ENCODE measurements at regions not wholly inside any gene's neighbourhood (a gene's known extent, or its start where the extent isn't known, plus 50 kb on each side); places are given as distances from the start of the nearest gene placed in this dataset.
"Not testable (repeated sequence)": the region's sequence is repeated elsewhere in the genome, so short reads cannot be mapped to it uniquely, and the experiment has no call there.

DNA sequence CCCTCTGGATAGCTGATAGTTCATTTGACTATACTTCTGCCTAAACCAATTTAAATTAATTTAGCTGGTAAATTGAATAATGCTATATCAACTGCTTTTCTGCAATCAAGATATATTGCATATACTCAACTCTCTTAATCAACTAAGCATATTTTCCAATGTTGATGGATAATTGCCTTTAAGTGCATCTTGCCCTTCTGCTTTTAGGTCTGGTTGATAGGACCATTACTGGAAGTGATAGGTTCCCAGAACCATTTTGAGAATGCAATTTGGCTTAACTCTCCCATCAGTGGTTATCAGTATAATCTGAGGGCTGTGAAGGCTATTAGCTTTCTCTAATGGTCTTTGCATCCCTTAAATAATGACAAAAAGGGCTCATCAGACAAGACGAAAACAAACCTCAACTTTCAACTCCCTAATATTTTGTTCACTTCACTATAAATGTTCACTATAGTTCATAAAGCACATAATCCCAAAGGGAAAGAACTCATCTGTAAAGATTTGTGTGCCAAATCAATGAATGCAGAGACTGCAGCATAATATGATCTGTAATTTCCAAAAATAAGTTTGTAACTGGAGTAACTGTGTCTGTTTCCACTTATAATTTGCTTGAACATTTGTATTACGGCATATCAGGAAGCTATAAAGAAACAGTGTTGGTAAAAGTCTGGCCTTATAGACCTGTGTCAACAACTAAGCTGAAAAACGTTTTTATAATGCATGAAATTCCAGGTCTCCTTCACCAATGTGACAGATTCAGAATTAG lies 273.6 kb downstream of the FBXO8 start:
- FAIRE-seq: no peak

DNA sequence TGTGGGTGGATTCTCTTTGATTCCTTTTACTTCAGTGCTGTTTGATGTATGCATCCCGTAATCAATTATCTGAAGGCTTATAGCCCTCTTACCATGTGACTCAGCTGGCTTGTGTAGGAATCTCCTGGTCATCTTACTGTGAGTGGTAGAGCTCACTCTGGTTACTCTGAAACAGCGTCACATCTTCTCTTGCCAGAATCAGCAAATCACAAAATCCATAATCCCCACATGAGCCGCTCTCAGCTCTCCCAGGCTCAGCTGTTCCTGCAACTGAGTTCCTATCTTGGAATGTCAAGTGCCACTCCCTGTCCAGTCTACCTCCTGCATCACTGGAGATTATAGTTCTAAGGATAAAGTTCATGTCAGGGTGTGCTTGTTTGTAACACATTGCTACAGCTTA lies 278.0 kb downstream of the FBXO8 start:
- no peak for FAIRE-seq

DNA sequence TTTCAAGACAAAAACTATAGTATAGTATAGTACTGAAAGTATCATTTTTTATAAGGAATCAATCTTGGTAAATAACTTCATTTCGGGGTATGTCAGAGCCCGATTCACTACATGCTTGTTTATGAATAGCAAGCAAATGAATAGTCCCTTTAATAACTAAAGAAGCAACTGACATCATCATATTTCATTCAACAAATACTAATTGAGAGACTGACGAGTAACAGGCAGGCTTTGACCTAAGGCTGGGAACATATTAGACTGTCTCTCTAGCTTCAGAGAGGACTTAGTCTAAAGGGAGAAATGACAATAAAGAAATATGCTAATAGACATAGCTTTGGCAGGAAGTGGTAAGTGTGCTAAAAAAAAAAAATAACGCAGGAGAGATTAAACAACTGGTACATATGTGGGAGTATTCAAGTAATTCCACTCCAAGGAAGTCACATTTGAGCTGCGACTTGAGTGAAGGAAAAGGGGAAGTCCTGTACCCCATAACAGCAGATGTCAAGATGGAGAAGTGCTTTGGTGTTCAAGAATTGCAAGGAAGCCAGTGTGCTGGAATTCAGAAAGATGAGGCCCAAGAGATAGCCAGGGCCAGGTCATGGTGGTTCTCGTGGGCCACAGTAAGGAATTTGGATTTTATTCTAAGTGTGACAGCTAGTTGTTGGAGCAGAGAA lies 284.9 kb downstream of the FBXO8 start:
- no peak for FAIRE-seq

DNA sequence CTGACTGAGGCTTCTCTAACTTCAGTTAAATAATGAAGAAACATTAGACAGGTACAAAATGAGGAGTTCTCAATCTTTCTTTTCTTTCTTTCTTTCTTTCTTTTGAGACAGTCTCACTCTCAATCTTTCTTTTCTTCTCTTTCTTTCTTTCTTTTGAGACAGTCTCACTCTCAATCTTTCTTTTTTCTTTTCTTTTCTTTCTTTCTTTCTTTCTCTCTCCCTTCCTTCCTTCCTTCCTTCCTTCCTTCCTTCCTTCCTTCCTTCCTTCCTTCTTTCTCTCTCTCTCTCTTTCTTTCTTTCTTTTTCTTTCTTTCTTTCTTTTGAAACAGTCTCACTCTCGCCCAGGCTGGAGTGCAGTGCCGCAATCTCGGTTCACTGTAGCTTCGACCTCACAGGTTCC lies 287.7 kb downstream of the FBXO8 start:
- FAIRE-seq: not testable (repeated sequence)

DNA sequence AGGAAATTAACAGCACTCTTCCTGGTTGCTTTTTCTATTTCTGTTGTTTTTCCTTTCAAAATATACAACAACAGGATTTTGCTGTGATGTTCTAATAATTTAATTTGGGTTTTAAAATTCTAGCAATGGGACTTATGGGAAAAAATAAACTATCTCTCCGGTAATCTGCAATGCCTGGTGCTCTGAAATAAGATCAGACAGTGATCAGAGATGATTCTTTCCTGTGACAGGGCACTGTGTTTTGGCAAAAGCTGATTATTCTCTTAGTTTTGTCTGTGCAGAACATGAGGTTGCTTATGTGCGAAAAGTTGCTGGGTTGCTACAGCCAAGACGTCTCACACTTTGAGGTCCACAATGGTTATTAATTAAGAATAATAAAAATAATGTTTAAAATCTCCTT lies 291.7 kb downstream of the FBXO8 start:
- no peak for FAIRE-seq

DNA sequence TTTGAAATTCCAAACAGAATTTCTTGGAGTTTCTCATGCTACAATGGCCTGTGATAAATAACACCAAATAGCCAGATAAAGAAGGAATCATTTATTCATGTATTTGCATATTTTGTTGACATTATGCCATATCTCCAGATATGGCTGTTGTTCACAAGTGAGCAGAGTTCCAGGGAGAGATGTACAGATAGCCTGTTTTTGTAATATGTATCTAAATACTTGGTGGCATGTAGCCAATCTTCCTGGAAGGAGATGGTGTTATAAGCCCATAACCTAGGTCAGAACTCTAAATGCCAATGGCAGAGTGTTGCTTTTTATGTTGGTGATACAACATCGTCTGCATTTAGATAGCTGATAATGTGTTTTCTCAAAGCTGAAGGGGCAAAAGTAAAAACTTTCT lies 292.2 kb downstream of the FBXO8 start:
- no peak for FAIRE-seq

DNA sequence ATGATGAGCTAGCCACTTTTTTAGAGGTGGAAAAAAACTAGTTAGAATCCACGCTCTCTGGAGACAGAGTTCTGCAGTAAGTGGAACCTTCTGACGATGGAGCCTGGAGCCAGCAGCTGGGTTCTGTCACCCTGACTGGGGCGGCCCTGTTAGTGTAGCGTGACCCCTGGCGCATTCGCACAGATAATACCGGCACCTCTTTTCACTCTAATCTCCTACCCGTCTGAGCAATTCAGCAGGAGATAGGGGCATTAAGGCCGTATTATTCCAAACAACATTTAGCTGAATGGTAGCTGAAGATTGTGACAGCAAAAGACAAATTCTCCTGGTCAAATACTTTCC lies 292.6 kb downstream of the FBXO8 start:
- no peak for FAIRE-seq

DNA sequence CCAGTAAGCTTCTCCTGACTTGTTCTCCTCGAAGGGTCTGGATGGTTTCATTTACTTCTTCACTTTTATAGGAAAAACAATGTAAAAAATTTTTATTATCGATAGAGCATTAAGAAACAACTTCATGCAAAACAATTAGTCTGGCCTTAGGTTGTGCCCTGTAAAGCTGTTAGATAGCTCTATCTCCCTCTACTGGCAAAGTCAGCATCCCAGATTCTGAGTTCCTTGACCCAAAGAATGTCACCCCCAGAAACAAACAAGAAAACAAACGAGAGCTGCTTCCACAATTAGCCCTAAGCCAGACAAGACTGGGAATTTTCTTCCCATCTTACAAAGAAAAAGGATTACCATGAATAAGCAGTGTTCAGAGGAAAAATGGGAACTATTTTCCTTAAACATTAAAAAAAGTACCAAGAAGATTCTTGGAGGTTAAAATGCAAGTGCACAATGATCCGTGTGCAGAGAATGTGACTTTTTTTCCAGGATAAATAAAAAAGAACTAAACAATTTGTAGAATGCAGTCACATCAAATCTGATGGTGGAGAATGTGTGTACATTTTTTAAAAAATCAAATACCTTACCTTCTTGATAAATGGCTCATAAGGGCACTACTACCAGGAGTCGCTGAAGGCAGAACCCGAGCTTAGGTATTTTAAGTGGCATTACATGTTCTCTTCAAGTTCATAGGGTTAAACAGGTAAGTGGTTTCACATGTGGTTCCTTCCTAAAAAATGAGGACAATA lies 293.2 kb downstream of the FBXO8 start:
- peak; percentile 53 for FAIRE-seq

DNA sequence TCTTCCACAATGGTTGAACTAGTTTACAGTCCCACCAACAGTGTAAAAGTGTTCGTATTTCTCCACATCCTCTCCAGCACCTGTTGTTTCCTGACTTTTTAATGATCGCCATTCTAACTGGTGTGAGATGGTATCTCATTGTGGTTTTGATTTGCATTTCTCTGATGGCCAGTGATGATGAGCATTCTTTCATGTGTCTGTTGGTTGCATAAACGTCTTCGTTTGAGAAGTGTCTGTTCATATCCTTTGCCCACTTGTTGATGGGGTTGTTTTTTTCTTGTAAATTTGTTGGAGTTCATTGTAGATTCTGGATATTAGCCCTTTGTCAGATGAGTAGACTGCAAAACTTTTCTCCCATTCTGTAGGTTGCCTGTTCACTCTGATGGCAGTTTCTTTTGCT lies 319.9 kb downstream of the FBXO8 start:
- FAIRE-seq: not testable (repeated sequence)

DNA sequence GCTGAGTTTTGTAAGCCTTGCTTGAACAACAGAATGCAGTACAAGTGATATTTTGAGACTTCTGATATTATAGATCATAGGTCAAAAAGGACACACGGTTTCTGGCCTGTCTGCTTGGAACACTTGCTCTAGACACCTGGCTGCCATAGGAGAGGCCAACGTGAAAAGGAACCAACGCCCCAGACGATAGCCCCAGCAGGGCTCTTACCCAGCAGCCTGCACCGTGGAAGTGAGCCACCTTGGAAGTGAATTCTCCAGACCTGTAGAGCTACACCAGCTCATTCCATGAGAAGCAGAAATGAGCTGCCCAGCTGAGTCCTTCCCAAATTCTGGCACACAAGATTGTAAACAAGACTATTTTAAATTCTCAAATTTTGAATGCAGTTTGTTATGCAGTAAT lies 323.1 kb downstream of the FBXO8 start:
- no peak for FAIRE-seq

DNA sequence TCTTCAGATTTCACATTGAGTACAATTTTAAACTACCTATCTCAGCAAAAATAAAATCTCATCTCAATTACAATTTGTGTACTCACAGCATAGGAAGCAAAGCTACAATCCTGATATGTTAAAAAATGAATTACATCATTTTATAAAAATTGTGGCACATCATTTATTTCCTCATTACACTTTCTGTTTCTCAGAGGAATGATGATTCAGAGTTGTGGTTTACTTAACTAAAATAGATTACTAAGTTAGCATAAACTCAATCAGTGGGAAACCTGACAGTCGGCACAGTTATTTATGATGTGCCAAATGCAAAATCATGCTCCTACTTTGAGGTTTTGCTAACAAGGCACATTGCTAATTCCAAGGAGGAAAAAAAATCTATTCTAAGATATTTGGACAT lies 325.0 kb downstream of the FBXO8 start:
- no peak for FAIRE-seq

DNA sequence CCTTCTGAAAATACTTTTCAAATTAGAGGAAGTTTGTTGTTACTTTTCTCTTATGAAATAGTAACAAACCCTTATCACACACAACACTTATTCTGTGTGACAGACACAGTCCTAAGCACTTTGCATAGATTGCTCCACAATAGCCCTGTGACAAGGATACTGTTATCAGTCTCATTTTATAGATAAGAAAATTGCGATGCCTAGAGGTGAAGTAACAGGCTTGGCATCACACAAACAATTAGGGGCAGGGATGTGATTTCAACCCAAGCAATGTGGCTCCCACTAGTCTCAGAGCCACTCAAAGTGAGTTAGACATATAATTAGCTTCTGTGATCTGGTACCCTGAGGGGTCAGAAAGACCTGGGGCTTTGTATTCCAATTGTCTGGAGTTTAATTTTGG lies 339.9 kb downstream of the FBXO8 start:
- FAIRE-seq: no peak

DNA sequence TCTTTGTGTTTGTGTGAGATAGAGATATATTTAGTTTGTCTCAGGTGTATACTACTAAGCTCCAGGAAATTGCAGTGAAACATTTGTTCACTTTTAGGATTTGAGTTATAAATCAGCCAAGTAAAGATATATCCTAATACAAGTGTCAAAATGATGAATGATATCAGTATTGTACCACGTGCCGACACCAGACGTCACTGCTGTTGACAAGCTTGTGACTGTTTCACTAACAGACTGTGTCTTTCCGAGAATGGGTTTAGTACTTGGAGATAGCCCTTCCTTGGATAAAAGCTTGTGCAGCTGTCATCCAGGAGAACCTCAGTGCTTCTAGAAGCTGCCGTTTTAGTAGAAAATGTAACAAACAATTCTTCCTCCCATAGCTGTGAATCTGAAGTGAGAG lies 343.3 kb downstream of the FBXO8 start:
- no peak for FAIRE-seq

DNA sequence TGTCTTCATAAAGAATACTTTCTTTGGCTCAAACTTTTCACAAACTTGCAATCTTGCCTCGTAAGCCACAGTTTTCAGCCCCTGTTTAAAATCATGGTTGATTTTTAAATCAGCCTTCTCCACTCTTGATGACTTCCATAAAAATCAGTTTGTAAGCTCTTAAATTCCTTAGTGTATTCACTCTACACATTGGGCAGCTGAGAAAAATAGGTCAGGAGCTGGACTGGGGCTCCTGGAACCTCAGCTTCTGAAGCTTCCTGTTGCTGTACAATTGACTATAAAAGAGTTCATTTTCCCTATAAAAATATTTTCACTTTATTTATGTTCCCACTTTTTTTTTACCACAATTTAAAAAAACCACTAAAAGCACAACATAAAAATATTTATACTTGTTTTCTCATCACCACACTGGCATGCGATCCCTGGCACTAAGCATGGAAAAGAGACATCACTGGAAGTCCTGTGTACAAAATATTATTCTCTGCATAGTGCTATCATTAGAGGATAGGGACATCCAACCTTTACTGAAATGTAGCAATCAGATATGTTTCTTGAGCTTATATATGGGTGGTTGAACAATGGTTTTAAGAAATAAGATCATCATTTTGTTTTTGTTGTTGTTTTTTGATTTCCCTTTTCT lies 345.7 kb downstream of the FBXO8 start:
- FAIRE-seq: no peak

DNA sequence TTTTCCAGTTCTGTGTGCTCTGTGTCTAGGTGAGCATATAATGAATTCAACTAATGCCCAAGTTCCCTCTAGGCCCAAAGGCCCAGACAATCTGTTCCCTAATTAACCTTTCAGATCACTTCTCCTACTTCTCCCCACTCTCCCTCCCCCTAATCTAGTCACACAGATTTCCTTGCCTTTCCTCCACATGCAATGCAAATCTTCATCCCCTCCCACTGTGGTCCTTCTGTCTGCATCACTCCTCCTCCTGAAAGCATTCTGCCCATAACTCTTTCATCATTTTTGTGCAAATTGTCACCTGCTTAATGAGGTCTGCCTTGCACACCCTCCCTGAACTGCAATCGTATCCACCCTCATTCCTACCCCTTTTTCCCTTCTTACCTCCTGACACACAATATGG lies 346.6 kb downstream of the FBXO8 start:
- no peak for FAIRE-seq

DNA sequence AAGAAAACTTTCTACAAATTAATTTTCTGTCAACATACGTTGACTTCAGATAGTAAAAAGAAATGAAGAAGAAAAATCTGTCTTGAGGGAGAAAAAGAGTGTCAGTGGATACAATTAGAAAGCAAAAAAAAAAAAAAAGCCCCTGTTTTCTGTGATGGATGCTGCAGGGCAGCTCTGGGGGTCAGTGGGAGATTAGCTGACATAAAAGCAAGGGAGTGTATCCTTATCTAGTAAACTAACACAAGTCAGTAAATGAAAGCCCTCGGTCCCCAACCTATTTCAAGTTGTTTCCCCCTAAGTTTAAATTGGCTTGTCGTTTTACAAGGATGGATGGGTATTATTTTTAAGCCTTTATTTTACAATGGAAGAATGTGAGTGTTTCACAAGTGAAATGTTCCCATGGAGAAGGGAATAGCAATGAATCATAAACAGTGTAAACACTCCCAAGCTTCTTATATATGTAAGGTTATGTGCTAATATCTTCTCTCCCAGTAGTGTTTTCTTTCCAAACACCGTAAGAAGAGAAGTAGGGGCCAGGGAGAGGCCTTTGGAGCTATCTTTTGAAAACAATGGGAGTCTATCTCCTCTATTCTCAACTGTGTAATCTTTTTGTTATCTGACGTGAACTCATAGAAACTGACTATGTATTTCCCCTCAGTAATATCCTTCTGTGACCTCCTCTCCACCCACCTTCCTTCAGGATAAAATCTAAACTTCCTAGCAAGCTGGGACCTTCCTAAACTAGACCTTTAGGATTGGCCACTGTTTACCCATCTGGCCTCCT lies 347.7 kb downstream of the FBXO8 start:
- no peak for FAIRE-seq

DNA sequence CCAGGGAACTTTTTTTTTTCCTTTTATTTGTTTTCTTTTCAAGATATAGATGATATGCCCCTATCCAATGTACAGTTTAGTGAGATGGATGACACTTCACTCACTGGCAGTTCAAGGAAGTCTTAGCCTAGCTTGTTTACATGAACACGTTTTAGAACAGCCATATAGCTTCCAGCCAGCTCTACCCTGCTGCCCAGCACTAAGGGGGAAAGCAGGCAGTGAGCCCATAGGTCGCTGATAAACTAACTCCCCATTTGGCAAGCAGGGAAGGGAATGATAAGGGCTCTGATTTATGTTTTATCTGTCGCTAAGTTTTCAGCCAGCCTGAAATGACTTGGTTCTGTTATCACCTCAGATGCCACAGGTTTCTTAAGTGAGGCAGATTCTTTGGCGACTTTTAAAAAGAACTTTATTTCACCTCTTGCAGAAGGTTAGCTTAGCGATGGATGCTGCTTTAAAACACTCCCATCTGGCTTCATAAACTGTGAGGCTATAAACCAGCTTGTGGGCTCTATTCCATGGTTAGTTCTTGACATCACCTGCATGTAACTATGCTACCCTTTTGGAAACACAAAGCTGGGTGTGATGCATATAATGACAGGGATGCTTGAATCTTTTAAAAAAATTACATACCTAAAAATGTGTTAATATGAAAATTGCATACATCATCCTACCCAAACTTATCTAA lies 348.4 kb downstream of the FBXO8 start:
- no peak for FAIRE-seq

DNA sequence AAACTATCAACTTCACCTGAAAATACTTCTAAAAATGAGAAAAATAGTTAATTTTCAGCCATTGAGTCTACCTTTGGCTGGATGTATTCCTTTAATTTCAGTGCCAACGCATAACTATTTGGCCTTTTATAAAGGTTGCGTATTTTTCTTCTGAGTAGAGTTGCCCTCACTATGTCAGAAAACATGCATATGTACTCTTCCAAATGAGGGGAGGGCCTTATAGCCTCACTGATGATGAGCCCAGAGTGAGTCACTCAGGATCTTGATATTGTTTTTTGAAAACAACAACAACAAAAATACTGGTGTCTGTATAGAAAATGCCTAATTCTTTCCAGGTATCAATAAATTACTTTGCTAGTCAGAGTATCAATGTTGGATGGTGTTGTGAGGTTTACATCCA lies 349.3 kb downstream of the FBXO8 start:
- FAIRE-seq: no peak

DNA sequence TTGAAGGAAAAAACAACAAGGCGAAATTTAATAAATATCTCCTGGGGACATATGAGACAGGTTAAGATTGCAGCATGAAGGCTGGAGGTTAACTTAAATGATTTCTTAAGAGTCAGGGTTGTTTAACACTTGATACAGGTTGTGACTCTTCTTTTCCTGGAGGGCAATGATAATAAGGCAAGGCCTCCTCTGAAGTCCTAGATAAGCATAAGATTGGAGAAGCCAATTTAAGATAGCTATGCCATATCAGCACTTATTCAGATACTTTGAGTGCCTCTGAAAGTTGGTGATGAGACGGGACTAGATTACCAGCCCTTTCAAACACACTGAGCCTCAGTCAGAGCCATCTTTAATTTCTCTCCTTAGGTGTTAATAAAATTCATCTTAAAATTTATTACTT lies 350.8 kb downstream of the FBXO8 start:
- no peak for FAIRE-seq

DNA sequence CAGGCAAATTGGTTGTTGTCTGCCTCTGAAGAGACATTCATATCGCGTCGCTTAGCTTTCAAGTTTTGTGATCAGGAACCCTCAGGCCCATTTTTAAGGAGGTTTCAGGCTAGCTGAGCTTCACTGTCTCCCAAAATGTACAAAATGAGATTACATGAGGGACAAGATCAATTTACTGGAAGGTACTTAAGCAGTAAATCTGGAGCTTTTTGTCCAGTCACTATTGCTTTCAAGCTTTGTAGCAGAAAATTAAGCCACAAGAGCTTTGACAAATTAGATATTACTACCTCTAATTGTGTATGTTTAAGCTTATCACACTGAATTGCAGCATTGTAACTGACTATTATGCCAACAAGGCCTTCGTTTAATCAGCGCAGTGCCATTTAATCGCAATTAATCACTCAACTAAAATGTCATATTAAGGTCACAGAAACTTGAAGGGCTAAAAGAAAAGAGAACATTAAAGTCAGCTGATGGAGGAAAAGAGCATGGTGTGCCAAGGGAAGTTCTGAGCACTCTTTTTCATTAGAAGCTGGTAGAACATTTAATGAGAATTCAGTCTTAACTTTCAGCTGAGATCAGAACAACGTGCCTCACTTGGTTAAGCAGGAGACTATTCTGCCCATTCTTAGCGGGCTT lies 353.0 kb downstream of the FBXO8 start:
- FAIRE-seq: no peak

DNA sequence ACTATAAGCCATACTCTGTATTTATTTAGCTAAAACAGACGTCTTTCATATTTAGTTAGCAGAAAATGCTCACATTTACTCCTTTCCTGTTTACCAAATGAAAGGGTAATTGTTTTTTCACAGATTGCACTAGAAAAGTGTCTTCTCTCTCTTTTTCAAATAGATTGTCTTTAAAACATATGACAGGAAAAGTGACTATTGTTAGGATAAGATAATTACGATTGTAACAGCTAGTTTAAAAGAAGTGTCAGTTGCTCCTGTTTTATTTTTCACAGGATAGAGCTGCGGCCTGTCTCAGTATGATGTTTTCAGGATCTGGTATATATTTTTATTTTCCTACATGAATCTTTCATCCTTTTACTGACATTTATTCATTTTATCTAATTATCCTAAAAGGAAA lies 353.5 kb downstream of the FBXO8 start:
- FAIRE-seq: no peak

DNA sequence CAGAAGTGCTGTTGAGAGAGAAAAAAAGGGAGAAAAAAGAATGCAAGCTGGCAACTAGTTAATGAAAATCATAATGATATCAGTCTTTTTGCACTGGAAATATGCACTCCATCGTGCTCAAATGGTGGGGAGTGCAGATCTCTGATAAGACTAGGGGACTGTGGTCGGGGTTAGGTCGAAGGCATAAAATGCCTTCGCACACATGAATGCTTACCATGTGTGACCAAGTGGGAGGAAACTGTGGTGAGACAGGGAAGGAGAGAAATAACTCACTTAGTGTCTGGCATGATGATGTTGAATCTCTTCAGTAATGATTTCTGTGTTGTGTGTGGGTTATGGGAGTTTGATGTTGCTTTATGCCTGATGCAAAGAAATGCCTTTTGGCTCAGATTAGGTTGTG lies 358.9 kb downstream of the FBXO8 start:
- no peak for FAIRE-seq

Measured in endometrium (tissue), 2 donors.